ENCODE measurements at regions not wholly inside any gene's neighbourhood (a gene's known extent, or its start where the extent isn't known, plus 50 kb on each side); places are given as distances from the start of the nearest gene placed in this dataset.

DNA sequence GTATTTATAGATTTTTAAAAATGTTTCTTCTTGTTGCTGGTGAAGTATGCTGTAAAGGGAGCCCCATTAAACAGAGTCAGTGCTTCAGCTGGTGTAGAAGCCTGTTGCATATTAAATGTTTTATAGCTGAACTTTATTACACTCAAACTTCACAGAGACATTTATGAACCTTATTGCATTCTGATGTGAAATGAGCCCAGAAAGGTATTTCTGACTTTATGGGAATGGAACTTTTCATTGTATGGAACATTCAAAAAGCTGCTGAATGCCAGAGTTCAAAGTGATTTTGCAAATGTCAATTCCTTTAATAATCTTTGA is 329.3 kb upstream of the RASGRP1 start:
- H3K9me3 ChIP-seq, result no peaks in the 10 kb centered on the region
- H3K4me1 ChIP-seq (ENCODE audit: control insufficient read depth in 1 of 2, insufficient read depth in 2 of 2, low read depth in 1 of 2, low read length in 1 of 2), result peaks cover 21 to 37% of the 10 kb centered on the region in 2 experiments
- H3K9ac ChIP-seq, result peak overlapping the region; percentile 63
- H3K4me2 ChIP-seq, result peak overlapping the region; percentile 61; the same call in 1 of the 2 replicates
- POLR2A ChIA-PET, result no interaction called here
- DNase-seq, result no peak
- no peaks in the 10 kb centered on the region for H3K36me3 ChIP-seq (replicated peaks in 1 of 2; ENCODE audit: control insufficient read depth in 1 of 2, insufficient read depth in 2 of 2, low read length in 1 of 2)
- no peaks in the 10 kb centered on the region for H3K27me3 ChIP-seq (ENCODE audit: insufficient read depth)
- CTCF ChIA-PET, result interaction anchor here (1.5 kb wide), 1 partner anchor 77 kb away, joined by 5 read pairs; no protein-coding TSS in a partner anchor
- no peaks in the 10 kb centered on the region for H4K20me1 ChIP-seq (ENCODE audit: insufficient read depth)
- H3K27ac ChIP-seq (ENCODE audit: low read depth in 2 of 2, low read length in 1 of 2), result peak overlapping the region; percentile 89 to 99; a peak in 3 of 4 replicates
- H2AFZ ChIP-seq (ENCODE audit: low read depth), result no peak overlapping the region
- H3F3A ChIP-seq (replicated peaks; ENCODE audit: insufficient read depth), result peaks cover 47% of the 10 kb centered on the region
- no peak for TF ChIP-seq RXRA (IDR thresholded peaks at IDR 0.05; ENCODE audit: borderline replicate concordance, low read depth)
- no peak for TF ChIP-seq JUND (IDR thresholded peaks at IDR 0.05)
- no peak for TF ChIP-seq RFX5 (IDR thresholded peaks at IDR 0.05; ENCODE audit: low read length)
- TF ChIP-seq NFIC (IDR thresholded peaks at IDR 0.05; ENCODE audit: borderline replicate concordance), result no peak
- no peak for TF ChIP-seq GABPA (IDR thresholded peaks at IDR 0.05; ENCODE audit: low read depth)
- TF ChIP-seq FOXJ3 (CRISPR knock-in tag; IDR thresholded peaks at IDR 0.05), result no peak
- no peak for TF ChIP-seq YY1 (IDR thresholded peaks at IDR 0.05; ENCODE audit: low read depth)
- TF ChIP-seq TAF1 (IDR thresholded peaks at IDR 0.05; ENCODE audit: borderline replicate concordance, low read depth, low read length), result no peak
- TF ChIP-seq RAD21 (IDR thresholded peaks at IDR 0.05; ENCODE audit: low read length), result no peak
- no peak for TF ChIP-seq USF1 (IDR thresholded peaks at IDR 0.05; ENCODE audit: borderline replicate concordance, low read depth)
- TF ChIP-seq RCOR1 (IDR thresholded peaks at IDR 0.05; ENCODE audit: low read length), result no peak
- TF ChIP-seq ZBTB33 (IDR thresholded peaks at IDR 0.05; ENCODE audit: borderline replicate concordance, low read depth), result no peak
- no peak for TF ChIP-seq NRF1 (IDR thresholded peaks at IDR 0.05; ENCODE audit: low read depth, low read length)
- TF ChIP-seq EZH2phosphoT487 (IDR thresholded peaks at IDR 0.05; ENCODE audit: borderline replicate concordance, low read depth), result no peak
- no peak for TF ChIP-seq MEF2A (IDR thresholded peaks at IDR 0.05; ENCODE audit: borderline replicate concordance, low read depth)
- TF ChIP-seq GATA2 (CRISPR knock-in tag; IDR thresholded peaks at IDR 0.05), result no peak
- no peak for TF ChIP-seq MXI1 (IDR thresholded peaks at IDR 0.05; ENCODE audit: low read depth, low read length)
- no peak for TF ChIP-seq SIN3A (IDR thresholded peaks at IDR 0.05; ENCODE audit: borderline replicate concordance, low read depth, low read length)
- no peak for TF ChIP-seq TCF12 (IDR thresholded peaks at IDR 0.05)
- H3K9me2 ChIP-seq, result no peaks in the 10 kb centered on the region
- no peaks in the 10 kb centered on the region for H3K79me2 ChIP-seq (ENCODE audit: insufficient read depth)
- H3K4me3 ChIP-seq (ENCODE audit: low read depth in 2 of 2, low read length in 1 of 2), result no peak overlapping the region; a peak in 1 of 4 replicates

Data from SK-N-SH (cell line).